ENCODE measurements at regions not wholly inside any gene's neighbourhood (a gene's known extent, or its start where the extent isn't known, plus 50 kb on each side); places are given as distances from the start of the nearest gene placed in this dataset.

DNA sequence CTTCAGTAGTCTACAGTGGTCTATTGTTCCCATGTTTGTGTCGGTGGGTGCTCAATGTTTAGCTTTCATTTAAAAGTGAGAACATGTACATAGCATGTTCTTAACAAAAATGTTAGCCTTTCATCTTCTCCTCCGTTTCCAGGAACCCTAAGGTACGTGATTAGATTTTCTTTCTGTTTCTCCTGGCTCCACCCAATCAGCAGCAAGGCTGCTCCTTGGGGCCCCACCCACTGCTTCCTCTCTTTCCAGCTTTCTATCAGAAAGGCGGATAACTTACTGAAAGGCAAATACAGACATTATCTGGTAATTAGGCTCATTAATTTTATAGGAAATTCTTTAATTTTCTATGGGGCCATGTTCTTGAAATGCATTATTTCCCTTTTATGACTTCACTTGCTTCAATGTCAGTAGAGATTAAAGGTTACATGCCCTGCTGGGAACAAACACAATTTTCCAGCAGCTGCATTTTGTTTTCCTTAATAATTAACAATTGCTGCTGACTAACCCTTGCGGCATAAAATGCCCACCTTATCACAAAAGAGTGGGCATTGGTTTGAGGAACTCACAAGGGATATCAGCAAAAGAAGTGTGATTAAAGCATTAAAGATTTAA lies 324.9 kb upstream of the SNX7 start:
- no peaks in the 10 kb centered on the region for H3K36me3 ChIP-seq (ENCODE audit: low read depth, missing control alignments)
- TF ChIP-seq, protein P1, sequence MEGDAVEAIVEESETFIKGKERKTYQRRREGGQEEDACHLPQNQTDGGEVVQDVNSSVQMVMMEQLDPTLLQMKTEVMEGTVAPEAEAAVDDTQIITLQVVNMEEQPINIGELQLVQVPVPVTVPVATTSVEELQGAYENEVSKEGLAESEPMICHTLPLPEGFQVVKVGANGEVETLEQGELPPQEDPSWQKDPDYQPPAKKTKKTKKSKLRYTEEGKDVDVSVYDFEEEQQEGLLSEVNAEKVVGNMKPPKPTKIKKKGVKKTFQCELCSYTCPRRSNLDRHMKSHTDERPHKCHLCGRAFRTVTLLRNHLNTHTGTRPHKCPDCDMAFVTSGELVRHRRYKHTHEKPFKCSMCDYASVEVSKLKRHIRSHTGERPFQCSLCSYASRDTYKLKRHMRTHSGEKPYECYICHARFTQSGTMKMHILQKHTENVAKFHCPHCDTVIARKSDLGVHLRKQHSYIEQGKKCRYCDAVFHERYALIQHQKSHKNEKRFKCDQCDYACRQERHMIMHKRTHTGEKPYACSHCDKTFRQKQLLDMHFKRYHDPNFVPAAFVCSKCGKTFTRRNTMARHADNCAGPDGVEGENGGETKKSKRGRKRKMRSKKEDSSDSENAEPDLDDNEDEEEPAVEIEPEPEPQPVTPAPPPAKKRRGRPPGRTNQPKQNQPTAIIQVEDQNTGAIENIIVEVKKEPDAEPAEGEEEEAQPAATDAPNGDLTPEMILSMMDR (IDR thresholded peaks at IDR 0.05): no peak
- TF ChIP-seq POLR2A (IDR thresholded peaks at IDR 0.05): no peak
- no peaks in the 10 kb centered on the region for H3K27me3 ChIP-seq
- 60 to 65% methylated on average over 5 of the region's 5 CpGs for WGBS, 2 donors
- DNase-seq: no peak
- H3K27ac ChIP-seq: no peak overlapping the region
- no peaks in the 10 kb centered on the region for H3K4me1 ChIP-seq
- no peak overlapping the region for H3K4me3 ChIP-seq
- intact Hi-C loops (cut with DNase I; ENCODE audit: low total_unique reads): no loop called here
- no peaks in the 10 kb centered on the region for H3K9me3 ChIP-seq

DNA sequence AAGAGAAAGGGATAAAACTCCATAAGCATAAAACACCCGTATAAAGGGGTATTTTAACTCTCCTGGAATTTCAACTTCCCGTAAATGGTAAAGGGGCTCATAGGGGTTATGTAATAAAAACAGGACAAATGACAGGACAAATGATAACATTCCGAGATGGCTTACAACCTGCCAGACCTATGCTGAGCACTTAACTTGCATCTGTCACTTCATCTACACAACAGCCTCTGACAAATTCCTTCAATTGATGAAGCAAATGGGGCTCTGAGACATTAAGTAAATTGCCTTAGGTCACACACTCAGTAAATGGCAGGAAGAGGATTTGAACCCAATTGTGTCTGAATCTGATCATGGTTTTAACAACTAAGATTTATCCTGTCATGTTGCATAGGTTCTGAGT lies 327.6 kb upstream of the SNX7 start:
- Histone ChIP-seq H3K9me3 (no peaks in the 10 kb centered on the region), H3K27ac (no peak overlapping the region), H3K4me1 (no peaks in the 10 kb centered on the region), H3K4me3 (no peak overlapping the region), H3K36me3 (ENCODE audit: low read depth, missing control alignments) (no peaks in the 10 kb centered on the region), H3K27me3 (no peaks in the 10 kb centered on the region)
- no peak for DNase-seq
- 80 to 90% methylated on average over 3 of the region's 3 CpGs for WGBS, 2 donors
- intact Hi-C loops (cut with DNase I; ENCODE audit: low total_unique reads): no loop called here
- no peak for TF ChIP-seq POLR2A (IDR thresholded peaks at IDR 0.05)
- TF ChIP-seq, protein P1 (IDR thresholded peaks at IDR 0.05): no peak

DNA sequence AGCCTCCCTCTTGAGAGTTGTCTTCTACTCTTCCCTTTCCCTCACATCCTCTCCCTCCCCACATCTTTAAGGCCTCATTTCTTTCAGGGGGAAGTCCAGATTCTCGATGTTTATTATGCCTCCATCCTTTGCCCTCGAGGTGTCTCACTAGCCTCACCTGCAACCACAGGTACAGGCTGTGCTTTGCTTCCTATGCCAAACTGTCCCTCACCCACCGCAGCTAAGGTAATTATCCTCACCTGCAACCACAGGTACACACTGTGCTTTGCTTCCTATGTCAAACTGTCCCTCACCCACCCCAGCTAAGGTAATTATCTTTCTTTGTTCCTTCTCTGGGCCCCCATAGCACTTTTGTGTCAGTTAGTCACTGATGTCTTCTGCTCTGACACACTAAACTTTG lies 328.1 kb upstream of the SNX7 start:
- 88 to 92% methylated on average over 3 of the region's 3 CpGs for WGBS, 2 donors
- no peak overlapping the region for H3K27ac ChIP-seq

DNA sequence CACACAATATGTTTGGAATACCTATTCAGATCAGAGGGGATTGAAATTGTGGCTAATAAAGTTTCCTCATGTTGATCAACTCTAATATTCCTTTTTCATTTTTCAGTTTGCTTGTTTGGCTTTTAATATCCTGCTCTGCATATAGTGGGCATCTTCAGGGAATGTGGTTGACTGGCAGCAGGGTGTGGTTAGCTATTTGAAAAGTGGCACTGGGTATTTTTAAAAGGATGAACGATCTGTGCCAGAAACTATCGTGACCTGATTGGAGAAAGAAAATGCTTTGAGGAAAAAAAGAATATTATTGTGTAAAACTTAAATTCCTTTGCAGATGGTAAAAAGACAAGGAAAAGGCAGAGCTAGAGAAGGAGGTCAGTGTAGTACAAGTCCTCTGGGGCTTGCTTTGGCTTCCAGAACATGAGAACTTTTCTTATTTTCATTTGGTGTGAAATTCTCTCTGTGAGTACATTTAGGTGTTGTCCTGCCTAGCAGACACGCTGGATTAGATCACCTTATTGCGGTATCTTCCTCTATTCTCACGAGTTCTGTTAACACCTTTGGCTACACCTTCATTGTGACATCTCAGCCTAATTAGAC lies 329.7 kb upstream of the SNX7 start:
- no peak overlapping the region for H3K27ac ChIP-seq
- 72 to 83% methylated on average over 5 of the region's 5 CpGs for WGBS, 2 donors
- H3K4me1 ChIP-seq: no peaks in the 10 kb centered on the region
- intact Hi-C loops (cut with DNase I; ENCODE audit: low total_unique reads): no loop called here
- H3K27me3 ChIP-seq: no peaks in the 10 kb centered on the region
- H3K4me3 ChIP-seq: no peak overlapping the region
- H3K36me3 ChIP-seq (ENCODE audit: low read depth, missing control alignments): no peaks in the 10 kb centered on the region
- TF ChIP-seq, protein P1 (IDR thresholded peaks at IDR 0.05): no peak
- no peak for TF ChIP-seq POLR2A (IDR thresholded peaks at IDR 0.05)
- H3K9me3 ChIP-seq: no peaks in the 10 kb centered on the region
- DNase-seq: no peak

More for the DNA sequence above, 328.1 kb upstream of the SNX7 start:
- no peak for DNase-seq
- H3K4me3 ChIP-seq: no peak overlapping the region
- H3K4me1 ChIP-seq: no peaks in the 10 kb centered on the region
- no peaks in the 10 kb centered on the region for H3K27me3 ChIP-seq
- H3K9me3 ChIP-seq: no peaks in the 10 kb centered on the region
- no peak for TF ChIP-seq POLR2A (IDR thresholded peaks at IDR 0.05)
- TF ChIP-seq, protein P1 (IDR thresholded peaks at IDR 0.05): no peak
- H3K36me3 ChIP-seq (ENCODE audit: low read depth, missing control alignments): no peaks in the 10 kb centered on the region
- intact Hi-C loops (cut with DNase I; ENCODE audit: low total_unique reads): no loop called here

DNA sequence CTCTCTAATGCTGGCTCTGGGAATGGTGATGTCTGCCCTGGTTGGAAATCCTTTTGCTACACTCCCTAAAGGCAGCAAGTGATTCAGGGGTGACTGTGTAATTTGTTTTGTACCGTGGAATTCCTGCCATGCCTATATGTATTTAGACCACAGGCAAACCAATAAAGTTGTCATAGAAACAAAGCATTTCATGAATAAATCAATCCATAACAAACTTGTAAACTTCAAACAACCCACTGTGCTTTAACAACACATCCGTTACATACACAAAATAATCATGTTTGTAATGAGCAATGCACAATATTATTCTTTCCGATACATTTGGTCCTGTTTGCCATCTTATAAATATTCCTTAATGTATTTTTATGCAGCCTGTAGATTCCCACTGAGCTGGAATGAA lies 330.3 kb upstream of the SNX7 start:
- TF ChIP-seq, protein P1 (IDR thresholded peaks at IDR 0.05): no peak
- TF ChIP-seq POLR2A (IDR thresholded peaks at IDR 0.05): no peak

More for the DNA sequence above, 330.3 kb upstream of the SNX7 start:
- no peaks in the 10 kb centered on the region for H3K36me3 ChIP-seq (ENCODE audit: low read depth, missing control alignments)
- no peak overlapping the region for H3K27ac ChIP-seq
- 82 to 88% methylated on average over 3 of the region's 3 CpGs for WGBS, 2 donors
- intact Hi-C loops (cut with DNase I; ENCODE audit: low total_unique reads): no loop called here
- no peak for DNase-seq
- no peaks in the 10 kb centered on the region for H3K27me3 ChIP-seq
- no peak overlapping the region for H3K4me3 ChIP-seq
- no peaks in the 10 kb centered on the region for H3K9me3 ChIP-seq
- H3K4me1 ChIP-seq: no peaks in the 10 kb centered on the region
